SK-N-SH (cell line): ENCODE measurements at regions not wholly inside any gene's neighbourhood (a gene's known extent, or its start where the extent isn't known, plus 50 kb on each side); places are given as distances from the start of the nearest gene placed in this dataset.

Experiments
- EZH2phosphoT487 ChIP-seq: fragments of 200-600 bp; sonication (generic); IDR thresholded peaks from 2 replicates; pipeline ENCODE4 v1.6.1; 2017; ENCODE audit warnings: low read depth, mixed run types, mild to moderate bottlenecking, antibody characterized with exemption, moderate library complexity, borderline replicate concordance
- JUND ChIP-seq: IDR thresholded peaks from 2 replicates; pipeline ENCODE4 v1.4.0; 2012
- MEF2A ChIP-seq: IDR thresholded peaks from 2 replicates; pipeline ENCODE4 v1.4.0; 2012; ENCODE audit warnings: low read depth, borderline replicate concordance
- POLR2AphosphoS5 ChIP-seq: IDR thresholded peaks from 2 replicates; pipeline ENCODE4 v1.6.1; 2012; ENCODE audit warnings: low read depth, low read length
- RCOR1 ChIP-seq: fragments of 150-350 bp; IDR thresholded peaks from 2 replicates; pipeline ENCODE4 v1.6.1; 2017; ENCODE audit warnings: antibody characterized with exemption, low read length
- RFX5 ChIP-seq: IDR thresholded peaks from 2 replicates; pipeline ENCODE4 v1.6.1; 2012; ENCODE audit warnings: mild to moderate bottlenecking, improper control_type of control experiment, low read length
- TAF1 ChIP-seq: IDR thresholded peaks from 2 replicates; pipeline ENCODE4 v1.6.1; 2012; ENCODE audit warnings: low read depth, mild to moderate bottlenecking, low read length, moderate library complexity, borderline replicate concordance
- TCF12 ChIP-seq: IDR thresholded peaks from 2 replicates; pipeline ENCODE4 v1.4.0; 2012
- TF ChIP-seq, protein P1 (sequence below): fragments of 150-350 bp; IDR thresholded peaks from 2 replicates; pipeline ENCODE4 v1.6.1; 2017; ENCODE audit warnings: antibody characterized with exemption, low read length, low read depth, borderline replicate concordance
- TF ChIP-seq, protein P2 (sequence below): fragments of 200-600 bp; sonication (generic); IDR thresholded peaks from 2 replicates; pipeline ENCODE4 v1.6.1; 2017; ENCODE audit warnings: antibody characterized with exemption, mild to moderate bottlenecking, moderate library complexity

DNA sequence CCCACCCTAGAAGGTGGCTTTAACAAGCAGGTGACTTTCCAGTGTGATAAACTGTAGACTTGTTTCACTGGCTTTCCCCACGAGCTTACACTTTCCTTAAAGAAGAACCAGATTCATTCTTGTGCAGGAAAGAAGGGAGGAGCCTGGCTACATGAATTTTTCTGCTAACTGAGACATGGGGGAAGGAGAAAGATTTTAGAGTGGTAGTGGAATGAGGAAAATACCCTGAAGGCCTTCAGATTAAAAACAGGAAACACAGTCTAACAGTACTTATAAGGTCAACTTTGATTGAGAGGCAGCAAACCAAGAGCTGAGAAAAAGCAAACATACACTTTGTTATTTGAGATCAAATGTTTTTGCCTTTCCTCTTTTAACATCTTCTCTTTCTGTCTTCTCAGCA lies 640.9 kb upstream of the PLXNA2 start:
- TF ChIP-seq, protein P1, sequence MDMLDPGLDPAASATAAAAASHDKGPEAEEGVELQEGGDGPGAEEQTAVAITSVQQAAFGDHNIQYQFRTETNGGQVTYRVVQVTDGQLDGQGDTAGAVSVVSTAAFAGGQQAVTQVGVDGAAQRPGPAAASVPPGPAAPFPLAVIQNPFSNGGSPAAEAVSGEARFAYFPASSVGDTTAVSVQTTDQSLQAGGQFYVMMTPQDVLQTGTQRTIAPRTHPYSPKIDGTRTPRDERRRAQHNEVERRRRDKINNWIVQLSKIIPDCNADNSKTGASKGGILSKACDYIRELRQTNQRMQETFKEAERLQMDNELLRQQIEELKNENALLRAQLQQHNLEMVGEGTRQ, result no peak
- TF ChIP-seq, protein P2, sequence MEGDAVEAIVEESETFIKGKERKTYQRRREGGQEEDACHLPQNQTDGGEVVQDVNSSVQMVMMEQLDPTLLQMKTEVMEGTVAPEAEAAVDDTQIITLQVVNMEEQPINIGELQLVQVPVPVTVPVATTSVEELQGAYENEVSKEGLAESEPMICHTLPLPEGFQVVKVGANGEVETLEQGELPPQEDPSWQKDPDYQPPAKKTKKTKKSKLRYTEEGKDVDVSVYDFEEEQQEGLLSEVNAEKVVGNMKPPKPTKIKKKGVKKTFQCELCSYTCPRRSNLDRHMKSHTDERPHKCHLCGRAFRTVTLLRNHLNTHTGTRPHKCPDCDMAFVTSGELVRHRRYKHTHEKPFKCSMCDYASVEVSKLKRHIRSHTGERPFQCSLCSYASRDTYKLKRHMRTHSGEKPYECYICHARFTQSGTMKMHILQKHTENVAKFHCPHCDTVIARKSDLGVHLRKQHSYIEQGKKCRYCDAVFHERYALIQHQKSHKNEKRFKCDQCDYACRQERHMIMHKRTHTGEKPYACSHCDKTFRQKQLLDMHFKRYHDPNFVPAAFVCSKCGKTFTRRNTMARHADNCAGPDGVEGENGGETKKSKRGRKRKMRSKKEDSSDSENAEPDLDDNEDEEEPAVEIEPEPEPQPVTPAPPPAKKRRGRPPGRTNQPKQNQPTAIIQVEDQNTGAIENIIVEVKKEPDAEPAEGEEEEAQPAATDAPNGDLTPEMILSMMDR, result no peak
- TF ChIP-seq RCOR1, result no peak
- no peak for TF ChIP-seq MEF2A
- no peak for TF ChIP-seq TAF1
- no peak for TF ChIP-seq RFX5
- no peak for TF ChIP-seq JUND
- no peak for TF ChIP-seq TCF12
- no peak for TF ChIP-seq EZH2phosphoT487
- no peak for TF ChIP-seq POLR2AphosphoS5
